T-helper 2 cell treated with Interferon-gamma antibody and Interleukin-4, amounts not matched to agents 5 μg/mL and 100 μg/mL, for 36 hours (primary cell): ENCODE measurements at regions not wholly inside any gene's neighbourhood (a gene's known extent, or its start where the extent isn't known, plus 50 kb on each side); places are given as distances from the start of the nearest gene placed in this dataset.
"Not testable (repeated sequence)": the region's sequence is repeated elsewhere in the genome, so short reads cannot be mapped to it uniquely, and the experiment has no call there.

Experiments used
- DNase-seq: peaks from one replicate; pipeline ENCODE4 v3.0.0; 2021; ENCODE audit warnings: low spot score
- H3K27ac Mint-ChIP-seq: one replicate; pipeline ENCODE4 v1.8.0; 2021; ENCODE audit warnings: mild to moderate bottlenecking, mixed read lengths
- H3K27me3 Mint-ChIP-seq: one replicate; pipeline ENCODE4 v1.8.0; 2021; ENCODE audit warnings: low read depth, mixed read lengths
- H3K36me3 Mint-ChIP-seq: one replicate; pipeline ENCODE4 v1.8.0; 2021; ENCODE audit warnings: low read depth, mixed read lengths
- H3K4me1 Mint-ChIP-seq: one replicate; pipeline ENCODE4 v1.8.0; 2021; ENCODE audit warnings: low read depth, mixed read lengths
- H3K4me3 Mint-ChIP-seq: one replicate; pipeline ENCODE4 v1.8.0; 2022; ENCODE audit warnings: mild to moderate bottlenecking, moderate library complexity, mixed read lengths
- H3K9me3 Mint-ChIP-seq: one replicate; pipeline ENCODE4 v1.8.0; 2021; ENCODE audit warnings: mixed read lengths

DNA sequence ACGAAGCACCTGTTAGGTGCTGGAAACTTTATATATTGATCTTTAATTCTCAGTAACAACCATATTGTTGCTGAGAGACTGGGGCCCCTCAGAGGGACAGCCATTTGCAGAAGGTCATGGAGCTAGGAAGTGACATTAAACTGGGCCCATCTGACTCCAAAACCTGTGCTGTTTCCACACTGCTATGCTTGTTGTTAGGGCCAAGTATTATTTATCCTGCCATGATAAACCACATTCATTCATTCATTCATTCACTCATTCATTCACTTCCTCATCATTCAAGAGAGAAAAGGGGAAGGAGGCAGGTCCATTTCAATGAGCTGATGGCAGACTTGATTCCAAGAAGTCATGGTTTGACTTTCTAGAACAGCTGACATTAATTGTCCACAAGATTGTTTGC, 237.4 kb downstream of the STIM2 start:
- Mint-ChIP-seq H3K4me1 (no peaks in the 10 kb centered on the region), H3K27me3 (no peaks in the 10 kb centered on the region), H3K4me3 (no peak overlapping the region), H3K36me3 (no peaks in the 10 kb centered on the region), H3K9me3 (no peaks in the 10 kb centered on the region), H3K27ac (no peak overlapping the region)
- DNase-seq, result no peak

DNA sequence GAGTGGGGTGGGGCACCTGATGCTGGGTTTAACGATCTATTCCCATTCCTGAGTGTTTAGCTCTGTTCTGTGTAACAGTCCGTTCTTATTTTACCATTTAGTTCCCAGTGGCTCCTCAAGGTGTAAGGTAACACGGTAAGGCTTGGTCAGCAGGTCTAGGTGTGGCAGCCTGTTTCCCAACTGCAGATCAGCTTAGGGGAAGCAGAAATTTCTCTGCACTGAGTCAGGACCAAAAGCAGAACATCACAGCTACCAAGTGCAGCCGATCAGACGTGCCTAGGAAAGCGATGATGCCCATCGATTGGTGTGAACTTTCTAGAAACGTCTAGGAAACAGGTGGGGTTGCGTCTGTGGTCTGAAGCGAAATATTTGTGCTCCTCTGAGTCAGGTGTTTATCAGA, 240.1 kb downstream of the STIM2 start:
- Mint-ChIP-seq H3K4me3 (no peak overlapping the region), H3K9me3 (no peaks in the 10 kb centered on the region), H3K27ac (no peak overlapping the region), H3K4me1 (no peaks in the 10 kb centered on the region), H3K36me3 (no peaks in the 10 kb centered on the region), H3K27me3 (no peaks in the 10 kb centered on the region)
- DNase-seq, result no peak

- DNase-seq, result no peak
- Mint-ChIP-seq H3K4me1 (no peaks in the 10 kb centered on the region), H3K9me3 (no peaks in the 10 kb centered on the region), H3K27ac (no peak overlapping the region), H3K36me3 (no peaks in the 10 kb centered on the region), H3K27me3 (no peaks in the 10 kb centered on the region), H3K4me3 (no peak overlapping the region)
Measured at GRCh38 chr4:27101126-27101525, 240.5 kb downstream of the STIM2 start.

DNA sequence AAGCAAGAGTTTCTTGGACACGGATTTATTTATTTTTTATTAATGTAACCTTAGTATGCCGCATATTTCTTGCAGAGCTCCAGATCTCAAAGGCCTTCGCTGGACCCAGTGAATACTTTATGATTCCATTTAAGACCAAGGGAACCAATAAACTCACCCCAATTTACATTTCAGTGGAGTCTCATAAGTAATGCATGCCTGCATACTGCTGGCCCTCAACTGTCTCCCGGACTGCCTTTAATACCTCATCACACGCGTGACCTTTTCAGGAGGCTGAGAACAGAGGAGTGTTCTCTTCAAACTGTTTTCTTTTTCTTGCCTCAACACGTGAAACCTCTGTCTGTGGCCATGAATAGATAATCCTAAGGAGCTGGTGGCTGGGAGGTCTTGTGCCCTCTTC, 240.9 kb downstream of the STIM2 start:
- Mint-ChIP-seq H3K4me3 (no peak overlapping the region), H3K9me3 (no peaks in the 10 kb centered on the region), H3K4me1 (no peaks in the 10 kb centered on the region), H3K36me3 (no peaks in the 10 kb centered on the region), H3K27ac (no peak overlapping the region), H3K27me3 (no peaks in the 10 kb centered on the region)
- DNase-seq, result no peak

GRCh38 chr4:27111627-27112026, 251.0 kb downstream of the STIM2 start:
- DNase-seq, result no peak
- Mint-ChIP-seq H3K27ac (no peak overlapping the region), H3K4me3 (no peak overlapping the region), H3K27me3 (no peaks in the 10 kb centered on the region), H3K9me3 (no peaks in the 10 kb centered on the region), H3K36me3 (no peaks in the 10 kb centered on the region), H3K4me1 (no peaks in the 10 kb centered on the region)

DNA sequence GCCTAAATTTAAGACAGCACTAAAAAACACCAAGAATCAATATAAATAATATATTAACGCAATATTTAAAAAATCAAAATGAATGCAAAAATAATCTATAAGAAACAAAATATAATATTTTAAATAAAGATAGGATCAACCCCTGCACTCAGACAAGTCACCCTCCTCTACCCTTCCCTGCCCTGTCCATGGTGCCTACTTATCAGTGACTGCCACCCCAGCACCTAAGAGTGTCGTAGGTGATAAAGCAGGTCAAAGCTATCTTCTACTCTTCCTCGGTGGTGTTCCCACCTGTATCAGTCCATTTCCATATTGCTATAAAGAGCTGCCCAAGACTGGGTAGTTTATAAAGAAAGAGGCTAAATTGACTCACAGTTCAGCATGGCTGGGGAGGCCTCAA, 251.9 kb downstream of the STIM2 start:
- no peaks in the 10 kb centered on the region for H3K36me3 Mint-ChIP-seq
- H3K4me1 Mint-ChIP-seq, result no peaks in the 10 kb centered on the region
- H3K4me3 Mint-ChIP-seq, result no peak overlapping the region
- DNase-seq, result no peak
- H3K27me3 Mint-ChIP-seq, result no peaks in the 10 kb centered on the region
- no peaks in the 10 kb centered on the region for H3K9me3 Mint-ChIP-seq
- no peak overlapping the region for H3K27ac Mint-ChIP-seq

- Mint-ChIP-seq H3K27me3 (no peaks in the 10 kb centered on the region), H3K27ac (no peak overlapping the region), H3K36me3 (no peaks in the 10 kb centered on the region), H3K4me1 (no peaks in the 10 kb centered on the region), H3K9me3 (no peaks in the 10 kb centered on the region), H3K4me3 (no peak overlapping the region)
- DNase-seq, result no peak
Measured at GRCh38 chr4:27115221-27115620, 254.6 kb downstream of the STIM2 start.

DNA sequence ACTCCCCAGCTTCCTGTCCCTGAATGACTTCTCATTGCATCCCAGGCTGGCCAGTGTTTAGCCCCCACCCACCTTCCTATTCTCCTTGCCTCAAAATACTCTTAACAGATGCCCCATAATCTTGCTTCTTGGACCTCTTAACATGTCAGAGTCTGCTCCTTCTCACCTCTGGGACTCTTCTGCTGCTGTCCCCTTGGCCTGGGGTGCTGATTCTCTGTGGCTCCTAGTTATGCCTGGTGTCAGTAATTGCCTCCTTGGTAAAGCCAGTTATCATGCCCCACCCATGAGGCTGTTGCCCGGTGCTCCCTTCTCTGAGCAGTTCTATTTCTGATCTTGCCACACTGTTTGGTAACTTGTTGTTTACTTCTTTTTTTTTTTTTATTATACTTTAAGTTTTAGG, 256.8 kb downstream of the STIM2 start:
- H3K27me3 Mint-ChIP-seq, result no peaks in the 10 kb centered on the region
- H3K4me3 Mint-ChIP-seq, result no peak overlapping the region
- H3K4me1 Mint-ChIP-seq, result no peaks in the 10 kb centered on the region
- no peak for DNase-seq
- H3K36me3 Mint-ChIP-seq, result no peaks in the 10 kb centered on the region
- H3K27ac Mint-ChIP-seq, result no peak overlapping the region
- no peaks in the 10 kb centered on the region for H3K9me3 Mint-ChIP-seq

- H3K27me3 Mint-ChIP-seq, result no peaks in the 10 kb centered on the region
- no peak overlapping the region for H3K27ac Mint-ChIP-seq
- H3K4me3 Mint-ChIP-seq, result no peak overlapping the region
- no peak for DNase-seq
- no peaks in the 10 kb centered on the region for H3K9me3 Mint-ChIP-seq
- H3K4me1 Mint-ChIP-seq, result no peaks in the 10 kb centered on the region
- no peaks in the 10 kb centered on the region for H3K36me3 Mint-ChIP-seq
Measured at GRCh38 chr4:27119239-27119638, 258.6 kb downstream of the STIM2 start.

DNA sequence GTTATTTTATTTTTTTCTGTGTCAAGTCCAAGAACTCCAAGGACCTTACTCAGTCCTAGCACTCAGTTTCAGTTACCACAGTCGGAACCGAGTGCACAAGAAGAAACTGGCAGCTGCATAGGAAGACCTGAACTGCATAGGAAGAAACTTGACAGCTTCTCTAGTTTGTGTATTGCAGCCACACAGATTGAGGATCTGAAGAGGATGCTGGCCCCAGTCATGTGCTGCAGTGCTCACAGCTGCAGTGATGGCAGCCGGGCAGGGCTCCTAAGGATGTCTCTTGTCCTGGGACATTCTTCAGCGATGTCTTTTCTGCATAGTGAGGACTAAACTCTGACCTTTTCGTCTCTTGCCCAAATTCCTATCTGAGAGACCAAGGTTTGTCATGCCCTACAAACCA, 261.2 kb downstream of the STIM2 start:
- Mint-ChIP-seq H3K4me3 (no peak overlapping the region), H3K4me1 (no peaks in the 10 kb centered on the region), H3K36me3 (no peaks in the 10 kb centered on the region), H3K27me3 (no peaks in the 10 kb centered on the region), H3K9me3 (no peaks in the 10 kb centered on the region), H3K27ac (no peak overlapping the region)
- DNase-seq, result no peak

DNA sequence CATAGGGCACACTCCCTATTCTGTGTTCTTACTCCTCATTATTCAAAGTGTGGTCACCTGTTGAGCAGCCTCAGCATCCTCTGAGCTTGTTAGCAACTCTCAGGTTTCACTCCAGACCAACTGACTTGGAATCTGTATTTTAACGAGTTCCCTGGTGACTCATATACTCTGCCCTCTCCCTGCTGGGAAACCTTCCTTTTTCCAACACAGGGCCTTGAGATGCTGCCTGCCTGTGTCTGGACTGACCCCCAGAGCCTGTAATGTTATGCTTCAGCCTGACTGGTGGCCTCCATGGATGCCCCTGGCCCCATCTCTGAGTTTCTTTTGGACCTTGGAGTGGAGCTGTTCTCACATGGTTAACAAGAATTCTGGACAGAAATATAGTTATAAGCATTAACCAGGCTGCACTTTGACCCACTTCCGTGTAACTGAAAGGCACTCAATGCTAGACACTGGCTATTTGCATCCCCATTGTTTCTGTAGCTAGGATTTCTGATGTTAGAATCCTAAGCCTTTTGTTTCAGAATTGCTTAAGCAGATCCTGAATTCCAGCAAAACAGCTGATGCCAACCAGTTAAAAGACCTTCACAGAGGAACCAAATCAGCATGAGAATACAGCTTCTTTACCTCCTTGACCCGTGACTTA, 262.6 kb downstream of the STIM2 start:
- no peak for DNase-seq
- H3K4me3 Mint-ChIP-seq, result no peak overlapping the region
- no peaks in the 10 kb centered on the region for H3K27me3 Mint-ChIP-seq
- H3K27ac Mint-ChIP-seq, result no peak overlapping the region
- no peaks in the 10 kb centered on the region for H3K4me1 Mint-ChIP-seq
- H3K36me3 Mint-ChIP-seq, result no peaks in the 10 kb centered on the region
- no peaks in the 10 kb centered on the region for H3K9me3 Mint-ChIP-seq

- H3K4me1 Mint-ChIP-seq, result no peaks in the 10 kb centered on the region
- no peak overlapping the region for H3K4me3 Mint-ChIP-seq
- H3K27me3 Mint-ChIP-seq, result no peaks in the 10 kb centered on the region
- H3K9me3 Mint-ChIP-seq, result no peaks in the 10 kb centered on the region
- no peak overlapping the region for H3K27ac Mint-ChIP-seq
- no peak for DNase-seq
- no peaks in the 10 kb centered on the region for H3K36me3 Mint-ChIP-seq
Measured at GRCh38 chr4:27123769-27124124, 263.1 kb downstream of the STIM2 start.

- H3K4me3 Mint-ChIP-seq, H3K4me1 Mint-ChIP-seq, H3K9me3 Mint-ChIP-seq, H3K27ac Mint-ChIP-seq, H3K27me3 Mint-ChIP-seq, H3K36me3 Mint-ChIP-seq, DNase-seq: not testable (repeated sequence)
Measured at GRCh38 chr4:27126895-27127294, 266.3 kb downstream of the STIM2 start.

DNA sequence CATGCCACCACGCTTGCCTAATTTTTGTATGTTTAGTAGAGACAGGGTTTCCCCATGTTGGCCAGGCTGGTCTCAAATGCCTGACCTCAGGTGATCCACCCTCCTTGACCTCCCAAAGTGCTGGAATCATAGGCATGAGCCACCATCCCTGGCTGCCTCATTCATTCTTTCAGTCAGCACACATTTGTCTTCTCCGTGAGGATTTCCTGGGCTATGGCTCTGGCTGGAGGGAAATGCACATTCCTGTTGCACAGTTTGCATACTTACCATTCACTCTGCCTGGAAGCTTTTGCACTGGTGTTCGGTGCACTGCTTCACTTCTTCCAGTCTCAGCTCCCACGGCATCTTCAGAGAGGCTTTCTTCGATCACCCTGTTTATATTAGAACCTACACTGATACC, 267.8 kb downstream of the STIM2 start:
- H3K27me3 Mint-ChIP-seq, result no peaks in the 10 kb centered on the region

GRCh38 chr4:27129871-27130366, 269.3 kb downstream of the STIM2 start:
- Mint-ChIP-seq H3K4me1 (no peaks in the 10 kb centered on the region), H3K9me3 (peaks cover 13% of the 10 kb centered on the region), H3K4me3 (no peak overlapping the region), H3K27ac (no peak overlapping the region), H3K27me3 (no peaks in the 10 kb centered on the region), H3K36me3 (no peaks in the 10 kb centered on the region)
- DNase-seq, result no peak

More for the DNA sequence above, 267.8 kb downstream of the STIM2 start:
- no peak for DNase-seq
- Mint-ChIP-seq H3K9me3 (peaks cover 5% of the 10 kb centered on the region), H3K27ac (no peak overlapping the region), H3K4me1 (no peaks in the 10 kb centered on the region), H3K4me3 (no peak overlapping the region), H3K36me3 (no peaks in the 10 kb centered on the region)
